Bronchial epithelial cell (primary cell): ENCODE measurements at regions not wholly inside any gene's neighbourhood (a gene's known extent, or its start where the extent isn't known, plus 50 kb on each side); places are given as distances from the start of the nearest gene placed in this dataset.

Experiments
- DNase-seq: peaks from one replicate; pipeline ENCODE4 v3.0.0-alpha.2; 2010; ENCODE audit warnings: low read depth
- FAIRE-seq: peaks from 2 replicates; lab custom pipeline; 2011; peaks lifted over from hg19 to GRCh38; lab: Jason Lieb, UNC
- H3K27me3 ChIP-seq: 2 replicates; pipeline ENCODE4 v1.5.1; 2011; ENCODE audit warnings: low read length; ENCODE audit not compliant: control insufficient read depth, insufficient read depth
- H3K36me3 ChIP-seq: 2 replicates; pipeline ENCODE4 v1.5.1; 2011; ENCODE audit warnings: low read length; ENCODE audit not compliant: control insufficient read depth, insufficient read depth
- H3K4me3 ChIP-seq: 2 replicates; pipeline ENCODE4 v1.5.1; 2011; ENCODE audit warnings: mild to moderate bottlenecking, low read depth, low read length, control low read depth
- TF ChIP-seq, protein P1 (sequence below): IDR thresholded peaks from 2 replicates; pipeline ENCODE4 v1.5.1; 2011; ENCODE audit warnings: mild to moderate bottlenecking, moderate library complexity, low read length, control low read depth, inconsistent platforms; ENCODE audit not compliant: insufficient read depth, severe bottlenecking

- TF ChIP-seq, protein P1, sequence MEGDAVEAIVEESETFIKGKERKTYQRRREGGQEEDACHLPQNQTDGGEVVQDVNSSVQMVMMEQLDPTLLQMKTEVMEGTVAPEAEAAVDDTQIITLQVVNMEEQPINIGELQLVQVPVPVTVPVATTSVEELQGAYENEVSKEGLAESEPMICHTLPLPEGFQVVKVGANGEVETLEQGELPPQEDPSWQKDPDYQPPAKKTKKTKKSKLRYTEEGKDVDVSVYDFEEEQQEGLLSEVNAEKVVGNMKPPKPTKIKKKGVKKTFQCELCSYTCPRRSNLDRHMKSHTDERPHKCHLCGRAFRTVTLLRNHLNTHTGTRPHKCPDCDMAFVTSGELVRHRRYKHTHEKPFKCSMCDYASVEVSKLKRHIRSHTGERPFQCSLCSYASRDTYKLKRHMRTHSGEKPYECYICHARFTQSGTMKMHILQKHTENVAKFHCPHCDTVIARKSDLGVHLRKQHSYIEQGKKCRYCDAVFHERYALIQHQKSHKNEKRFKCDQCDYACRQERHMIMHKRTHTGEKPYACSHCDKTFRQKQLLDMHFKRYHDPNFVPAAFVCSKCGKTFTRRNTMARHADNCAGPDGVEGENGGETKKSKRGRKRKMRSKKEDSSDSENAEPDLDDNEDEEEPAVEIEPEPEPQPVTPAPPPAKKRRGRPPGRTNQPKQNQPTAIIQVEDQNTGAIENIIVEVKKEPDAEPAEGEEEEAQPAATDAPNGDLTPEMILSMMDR: no peak
- Histone ChIP-seq H3K27me3 (no peaks in the 10 kb centered on the region), H3K36me3 (no peaks in the 10 kb centered on the region), H3K4me3 (no peak overlapping the region)
- no peak for FAIRE-seq
- no peak for DNase-seq
Measured at GRCh38 chr15:25512957-25513356, 74.1 kb upstream of the UBE3A start.

DNA sequence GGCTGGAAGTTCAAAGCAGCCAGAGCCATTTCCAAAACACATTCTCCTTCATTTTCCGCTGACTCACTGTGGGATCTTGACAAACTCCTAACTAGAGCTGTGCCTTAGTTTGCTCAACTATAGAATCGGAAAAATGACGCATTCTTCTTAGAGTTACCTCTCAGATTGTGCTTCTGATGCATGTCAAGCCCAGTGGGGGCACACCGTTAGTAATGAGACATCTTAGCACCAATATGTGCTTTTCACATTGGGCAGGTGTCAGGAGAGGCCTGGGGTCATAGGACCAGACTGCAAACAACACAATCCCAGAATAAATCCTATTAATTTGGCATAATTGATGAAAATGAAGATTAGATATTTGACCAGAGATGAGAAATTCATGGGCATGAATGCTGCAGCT is 71.3 kb upstream of the UBE3A start:
- no peaks in the 10 kb centered on the region for H3K27me3 ChIP-seq
- DNase-seq: no peak

GRCh38 chr15:25509703-25510102 is 70.9 kb upstream of the UBE3A start:
- Histone ChIP-seq H3K4me3 (no peak overlapping the region), H3K27me3 (no peaks in the 10 kb centered on the region), H3K36me3 (no peaks in the 10 kb centered on the region)
- TF ChIP-seq, protein P1: no peak
- FAIRE-seq (no peak), DNase-seq (no peak)

More for the DNA sequence above, 71.3 kb upstream of the UBE3A start:
- no peak for FAIRE-seq
- TF ChIP-seq, protein P1: no peak
- H3K4me3 ChIP-seq: no peak overlapping the region
- H3K36me3 ChIP-seq: no peaks in the 10 kb centered on the region

- peak; percentile 38 for DNase-seq
- FAIRE-seq: no peak
- Histone ChIP-seq H3K4me3 (no peak overlapping the region), H3K36me3 (no peaks in the 10 kb centered on the region), H3K27me3 (no peaks in the 10 kb centered on the region)
- TF ChIP-seq, protein P1: peak; percentile 56
Measured at GRCh38 chr15:25508369-25509002, 69.7 kb upstream of the UBE3A start.

- H3K27me3 ChIP-seq: no peaks in the 10 kb centered on the region
- no peak overlapping the region for H3K4me3 ChIP-seq
- no peaks in the 10 kb centered on the region for H3K36me3 ChIP-seq
- DNase-seq (no peak), FAIRE-seq (no peak)
- TF ChIP-seq, protein P1: no peak
Measured at GRCh38 chr15:25504307-25504706, 65.5 kb upstream of the UBE3A start.
